DND-41 (cell line): ENCODE measurements at regions not wholly inside any gene's neighbourhood (a gene's known extent, or its start where the extent isn't known, plus 50 kb on each side); places are given as distances from the start of the nearest gene placed in this dataset.

ENCODE experiments used
- CTCF ChIP-seq: IDR thresholded peaks from 2 replicates; pipeline ENCODE4 v1.5.1; 2012; ENCODE audit warnings: borderline replicate concordance, low read length, moderate library complexity, mild to moderate bottlenecking; ENCODE audit not compliant: poor library complexity, severe bottlenecking; ENCODE audit errors: extremely low read depth
- EZH2 ChIP-seq: IDR thresholded peaks from 3 replicates; pipeline ENCODE4 v1.6.1; 2012; ENCODE audit warnings: borderline replicate concordance, low read depth, mild to moderate bottlenecking, moderate library complexity, low read length, inconsistent platforms; ENCODE audit not compliant: severe bottlenecking

GRCh38 chr14:97902630-97903029 is 1105.4 kb downstream of the VRK1 start:
- TF ChIP-seq CTCF: no peak
- no peak for TF ChIP-seq EZH2
